Mesodermal cell (in vitro differentiated cells): ENCODE measurements at regions not wholly inside any gene's neighbourhood (a gene's known extent, or its start where the extent isn't known, plus 50 kb on each side); places are given as distances from the start of the nearest gene placed in this dataset.

Experiments used
- H3K27ac ChIP-seq: 2 replicates; pipeline ENCODE4 v1.7.0; 2013; ENCODE audit warnings: mild to moderate bottlenecking, low read depth, low read length, moderate library complexity; ENCODE audit not compliant: severe bottlenecking
- H3K36me3 ChIP-seq: 2 replicates; pipeline ENCODE4 v1.7.1; 2013; ENCODE audit warnings: mild to moderate bottlenecking, low read length, moderate library complexity; ENCODE audit not compliant: control insufficient read depth, insufficient read depth
- H3K4me1 ChIP-seq: one replicate; pipeline ENCODE4 v1.7.1; 2013; ENCODE audit warnings: mild to moderate bottlenecking, low read length; ENCODE audit not compliant: insufficient read depth, control insufficient read depth, poor library complexity, severe bottlenecking
- H3K4me3 ChIP-seq: 2 replicates; pipeline ENCODE4 v1.7.0; 2013; ENCODE audit warnings: low read length, control low read depth, mild to moderate bottlenecking; ENCODE audit not compliant: insufficient read depth, poor library complexity, severe bottlenecking; ENCODE audit errors: extremely low read depth
- H3K9me3 ChIP-seq: 2 replicates; pipeline ENCODE4 v1.7.1; 2013; ENCODE audit warnings: mild to moderate bottlenecking, low read length, moderate library complexity; ENCODE audit not compliant: control insufficient read depth
- WGBS, 2 experiments: methylation state at CpG; one replicate each; pipeline ENCODE4 v1.1.5; 2013; ENCODE audit warnings: missing lambda C conversion rate in 2 of 2; ENCODE audit not compliant: insufficient coverage in 2 of 2; 5-methylcytosine and 5-hydroxymethylcytosine counted together

DNA sequence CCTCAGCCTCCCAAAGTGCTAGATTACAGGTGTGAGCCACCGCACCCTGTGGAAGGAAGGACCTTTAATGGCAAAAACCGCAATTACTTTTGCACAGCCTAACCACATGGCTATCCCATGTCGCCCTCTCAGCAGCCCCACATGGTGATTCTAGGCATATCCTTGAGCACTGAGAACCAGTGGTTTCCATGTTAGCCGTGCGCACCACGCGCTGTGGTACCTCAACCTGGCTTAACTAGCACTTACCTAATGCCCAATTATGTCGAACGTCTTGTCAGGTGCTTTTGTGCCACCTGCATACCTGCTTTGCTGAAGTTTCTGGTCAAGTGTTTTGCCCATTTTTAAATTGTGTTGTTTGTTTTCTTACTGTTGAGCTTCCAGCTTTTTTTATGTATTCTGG, 697.9 kb downstream of the BRD1 start:
- H3K36me3 ChIP-seq, result no peaks in the 10 kb centered on the region
- H3K4me1 ChIP-seq, result no peaks in the 10 kb centered on the region
- H3K9me3 ChIP-seq, result no peaks in the 10 kb centered on the region
- H3K27ac ChIP-seq, result no peak overlapping the region
- 91 to 99% methylated on average over 7 of the region's 9 CpGs for WGBS, 2 experiments
- no peak overlapping the region for H3K4me3 ChIP-seq

DNA sequence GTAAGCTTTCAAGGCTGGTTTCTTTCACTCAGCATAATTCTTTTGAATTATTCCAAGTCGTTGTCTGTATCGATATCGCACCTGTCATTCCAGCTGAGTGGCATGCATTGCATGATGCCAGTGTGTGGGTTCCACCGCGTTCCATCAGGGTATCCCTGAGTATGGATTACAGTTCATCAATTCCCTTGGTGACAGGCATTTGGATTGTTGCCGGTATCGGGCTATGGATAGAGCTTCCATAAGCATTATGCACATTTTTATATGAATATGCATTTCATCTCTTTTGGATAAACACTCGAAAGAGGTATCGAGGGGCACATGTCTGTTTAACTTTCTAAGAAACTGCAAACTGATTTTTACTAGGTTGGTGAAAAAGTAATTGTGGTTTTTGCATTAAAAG, 698.8 kb downstream of the BRD1 start:
- H3K36me3 ChIP-seq, result no peaks in the 10 kb centered on the region
- 92 to 100% methylated on average over 5 of the region's 9 CpGs for WGBS, 2 experiments
- no peak overlapping the region for H3K27ac ChIP-seq
- no peaks in the 10 kb centered on the region for H3K9me3 ChIP-seq
- H3K4me3 ChIP-seq, result no peak overlapping the region
- no peaks in the 10 kb centered on the region for H3K4me1 ChIP-seq

DNA sequence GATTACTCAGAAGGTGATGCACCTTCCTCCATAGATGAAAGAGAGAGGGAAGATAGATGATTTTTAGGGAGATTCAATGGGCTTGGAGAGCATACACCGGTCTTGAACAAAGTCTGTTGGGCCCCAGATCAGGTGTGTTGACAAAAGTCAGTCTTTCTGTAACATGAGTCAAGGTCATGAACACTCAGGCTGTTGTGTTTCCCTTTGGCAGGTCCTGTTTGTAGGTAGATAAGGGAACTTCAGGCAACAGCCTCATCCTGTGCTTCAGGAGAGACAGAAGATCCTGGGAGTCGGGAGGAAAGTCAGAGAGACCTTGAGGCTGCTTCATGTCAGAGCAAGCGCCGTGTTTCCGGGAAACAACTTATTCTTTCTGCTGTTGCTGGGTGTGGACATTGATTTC, 703.1 kb downstream of the BRD1 start:
- 83 to 84% methylated on average over 3 to 4 of the region's 5 CpGs for WGBS, 2 experiments

DNA sequence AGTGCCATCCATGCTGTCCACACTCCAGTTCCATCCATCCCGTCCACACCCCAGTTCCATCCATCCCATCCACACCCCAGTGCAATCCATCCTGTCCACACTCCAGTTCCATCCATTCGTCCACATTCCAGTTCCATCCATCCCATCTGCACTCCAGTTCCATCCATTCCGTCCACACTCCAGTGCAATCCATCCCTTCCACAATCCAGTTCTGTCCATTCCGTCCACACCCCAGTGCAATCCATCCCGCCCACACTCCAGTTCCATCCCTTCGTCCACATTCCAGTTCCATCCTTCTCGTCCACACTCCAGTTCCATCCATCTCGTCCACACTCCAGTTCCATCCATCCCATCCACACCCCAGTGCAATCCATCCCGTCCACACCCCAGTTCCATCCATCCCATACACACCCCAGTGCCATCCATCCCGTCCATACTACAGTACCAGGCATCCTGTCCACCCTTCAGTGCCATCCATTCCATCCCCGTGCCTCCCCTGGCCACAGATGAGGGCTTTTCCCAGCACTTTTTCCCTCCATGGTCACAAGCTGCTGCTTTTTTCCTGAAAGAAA, 704.0 kb downstream of the BRD1 start:
- Histone ChIP-seq H3K36me3 (no peaks in the 10 kb centered on the region), H3K27ac (no peak overlapping the region), H3K9me3 (no peaks in the 10 kb centered on the region), H3K4me3 (no peak overlapping the region), H3K4me1 (peaks cover 5% of the 10 kb centered on the region)
- WGBS, 2 experiments, result 73 to 81% methylated on average over 10 to 11 of the region's 11 CpGs

More for the DNA sequence above, 703.1 kb downstream of the BRD1 start:
- Histone ChIP-seq H3K4me3 (no peak overlapping the region), H3K27ac (no peak overlapping the region), H3K4me1 (peaks cover 5% of the 10 kb centered on the region), H3K9me3 (no peaks in the 10 kb centered on the region), H3K36me3 (no peaks in the 10 kb centered on the region)

DNA sequence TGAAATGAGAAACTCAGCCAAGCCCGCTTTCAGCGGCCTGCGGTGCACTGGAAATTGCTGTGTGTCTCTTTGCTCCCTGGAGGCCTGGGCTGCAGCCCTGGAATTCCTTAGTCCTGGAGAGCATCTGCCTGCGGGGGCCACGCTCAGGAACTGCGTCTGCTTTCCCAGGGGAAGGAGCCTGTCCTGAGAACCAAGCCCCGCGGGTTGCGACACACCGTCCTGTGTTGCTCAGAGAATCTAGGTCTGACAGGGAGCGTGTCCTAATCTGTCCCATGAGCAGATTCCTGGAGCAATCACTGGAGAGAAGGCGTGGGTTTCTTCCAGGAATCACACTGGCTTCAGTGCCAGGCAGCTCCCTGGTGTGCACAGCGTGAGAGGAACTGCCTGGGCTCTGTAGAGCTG, 708.1 kb downstream of the BRD1 start:
- no peaks in the 10 kb centered on the region for H3K9me3 ChIP-seq
- WGBS, 2 experiments, result 36% methylated on average over 13 of the region's 13 CpGs
- H3K4me3 ChIP-seq, result no peak overlapping the region
- H3K4me1 ChIP-seq, result peaks cover 5% of the 10 kb centered on the region
- H3K27ac ChIP-seq, result peak overlapping the region; percentile 24
- H3K36me3 ChIP-seq, result no peaks in the 10 kb centered on the region

DNA sequence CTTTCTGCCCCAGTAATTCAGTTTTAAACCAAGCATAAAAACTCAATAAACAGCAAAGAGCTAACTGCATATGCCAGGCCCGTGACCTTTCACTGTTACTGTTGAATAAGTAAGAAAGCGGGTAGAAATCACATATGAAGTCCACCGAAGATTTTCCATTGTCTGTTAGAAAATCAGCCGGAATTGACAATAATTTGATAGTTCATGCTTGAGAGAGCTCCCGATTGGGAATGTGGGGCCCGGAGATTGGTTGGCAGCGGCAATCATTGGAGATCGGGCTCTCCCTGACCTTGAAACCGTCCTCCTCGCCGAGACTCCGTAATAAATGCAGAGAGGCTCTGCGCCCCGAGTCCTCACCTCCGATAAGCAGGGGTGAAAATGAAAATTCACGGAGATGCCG, 709.6 kb downstream of the BRD1 start:
- Histone ChIP-seq H3K9me3 (no peaks in the 10 kb centered on the region), H3K4me3 (no peak overlapping the region), H3K27ac (no peak overlapping the region), H3K36me3 (no peaks in the 10 kb centered on the region), H3K4me1 (peaks cover 5% of the 10 kb centered on the region)
- WGBS, 2 experiments, result 92 to 98% methylated on average over 17 of the region's 17 CpGs

DNA sequence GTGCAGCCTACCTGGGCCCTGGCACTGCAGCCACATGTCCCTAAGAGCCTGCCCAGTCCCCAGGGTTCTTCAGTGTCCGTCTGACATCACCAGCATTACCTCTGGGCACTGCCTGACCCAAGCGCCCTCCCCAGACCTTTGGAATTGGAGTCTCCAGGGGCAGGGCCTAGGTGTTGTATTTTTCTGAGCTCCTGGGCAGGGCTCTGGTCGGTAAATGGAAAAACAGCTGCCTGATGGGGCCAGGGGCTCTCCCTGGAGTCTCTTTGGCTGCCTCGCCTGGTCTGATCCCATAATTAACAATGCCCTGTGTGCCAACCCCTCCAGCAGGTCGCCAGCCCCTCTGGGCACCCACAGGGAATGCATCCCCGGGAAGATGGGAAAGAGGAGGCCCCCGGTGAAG, 710.2 kb downstream of the BRD1 start:
- Histone ChIP-seq H3K4me1 (peaks cover 5% of the 10 kb centered on the region), H3K9me3 (no peaks in the 10 kb centered on the region), H3K27ac (no peak overlapping the region), H3K4me3 (no peak overlapping the region), H3K36me3 (no peaks in the 10 kb centered on the region)
- WGBS, 2 experiments, result 95 to 97% methylated on average over 3 to 4 of the region's 7 CpGs

DNA sequence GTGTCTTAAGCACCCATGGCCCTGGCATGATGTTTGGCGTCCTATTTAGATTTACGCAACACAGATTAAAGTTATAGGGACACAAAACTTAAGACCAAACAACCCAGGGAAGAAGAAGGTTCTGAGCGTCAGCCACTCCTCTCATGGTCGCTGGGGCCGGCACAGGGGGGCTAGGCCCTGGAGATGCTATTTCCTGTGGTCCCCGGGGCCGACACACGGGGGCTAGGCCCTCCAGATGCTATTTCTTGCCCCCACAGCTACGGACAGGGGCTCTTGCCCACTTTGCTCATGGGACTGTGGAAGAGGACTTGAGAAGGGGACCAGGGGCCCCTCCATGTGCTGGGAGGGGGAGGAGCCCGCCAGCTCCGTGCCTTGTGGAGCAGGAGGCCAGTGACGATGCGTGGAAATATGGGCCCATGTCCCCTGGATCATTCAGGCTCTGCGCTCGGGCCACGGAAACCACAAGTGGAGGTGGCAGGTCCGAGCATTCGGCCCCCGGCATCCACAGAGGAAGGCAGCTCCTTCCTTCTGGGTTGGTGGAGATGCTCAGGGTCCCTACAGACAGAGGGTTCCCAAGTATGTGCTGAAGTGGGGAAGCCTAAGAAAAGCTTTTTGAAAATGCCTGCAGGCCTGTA, 711.1 kb downstream of the BRD1 start:
- Histone ChIP-seq H3K9me3 (no peaks in the 10 kb centered on the region), H3K4me3 (no peak overlapping the region), H3K4me1 (peaks cover 5% of the 10 kb centered on the region), H3K27ac (no peak overlapping the region), H3K36me3 (no peaks in the 10 kb centered on the region)
- 87 to 88% methylated on average over 16 to 18 of the region's 19 CpGs for WGBS, 2 experiments

DNA sequence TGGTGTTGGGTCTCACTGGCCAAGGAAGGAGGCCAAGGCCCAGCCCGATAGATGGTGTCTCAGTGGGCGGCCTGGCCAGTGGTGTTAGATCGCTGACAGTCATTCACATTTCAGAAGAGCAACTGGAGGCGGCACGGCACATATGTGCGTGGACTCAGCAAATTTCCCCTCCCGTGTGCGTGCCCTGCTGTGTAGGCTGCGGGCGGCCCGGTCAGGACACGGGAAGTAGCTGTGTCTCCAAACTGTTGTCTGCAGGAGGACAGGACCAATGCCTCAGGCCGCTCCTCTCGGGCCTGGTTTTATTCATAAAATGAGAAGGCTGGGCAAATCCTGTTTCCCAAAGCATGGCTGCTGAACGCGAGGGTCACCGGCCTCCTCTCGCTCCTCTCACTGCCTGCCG, 711.7 kb downstream of the BRD1 start:
- H3K36me3 ChIP-seq, result no peaks in the 10 kb centered on the region
- 94 to 97% methylated on average over 19 of the region's 19 CpGs for WGBS, 2 experiments
- H3K4me1 ChIP-seq, result peaks cover 5% of the 10 kb centered on the region
- no peak overlapping the region for H3K27ac ChIP-seq
- no peak overlapping the region for H3K4me3 ChIP-seq
- no peaks in the 10 kb centered on the region for H3K9me3 ChIP-seq

DNA sequence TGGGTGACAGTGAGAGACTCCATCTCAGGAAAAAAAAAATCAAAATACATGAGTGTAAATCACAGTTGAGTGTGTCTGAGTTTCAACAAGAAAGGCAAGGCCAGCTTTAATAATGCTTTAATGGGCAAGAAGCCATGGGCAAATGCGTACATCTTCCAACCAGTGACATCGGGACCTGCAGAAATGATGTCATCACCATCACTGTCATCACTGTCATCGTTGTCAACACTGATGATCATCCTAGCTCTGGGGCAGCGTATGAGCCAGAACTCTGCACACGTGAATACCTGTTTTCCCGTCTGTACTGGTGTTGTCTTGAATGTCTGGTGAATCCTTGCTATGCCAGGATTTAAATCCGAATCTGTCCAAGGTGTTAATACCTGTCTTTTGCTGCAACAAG, 712.5 kb downstream of the BRD1 start:
- WGBS, 2 experiments, result 95 to 100% methylated on average over 5 to 7 of the region's 7 CpGs
- H3K4me1 ChIP-seq, result peaks cover 5% of the 10 kb centered on the region
- no peak overlapping the region for H3K4me3 ChIP-seq
- H3K9me3 ChIP-seq, result no peaks in the 10 kb centered on the region
- no peaks in the 10 kb centered on the region for H3K36me3 ChIP-seq
- H3K27ac ChIP-seq, result no peak overlapping the region

DNA sequence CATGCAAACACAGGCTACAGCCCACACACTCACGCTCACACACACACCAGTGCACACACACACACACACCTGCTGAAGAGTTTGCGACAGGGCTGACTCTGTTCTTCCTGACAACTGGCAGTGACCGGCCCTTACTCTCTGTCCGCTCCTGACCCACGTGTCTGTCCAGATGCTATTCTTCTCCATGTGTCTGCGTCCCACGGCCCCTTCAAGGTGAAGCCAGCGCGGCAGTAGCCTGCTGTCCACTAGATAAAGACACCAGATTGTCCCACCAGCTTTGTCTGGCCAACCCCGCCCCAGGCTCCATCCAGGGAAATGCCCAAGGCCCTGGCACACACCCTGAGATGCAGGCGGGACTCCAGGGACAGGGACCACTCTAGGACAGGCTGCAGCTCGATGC, 713.9 kb downstream of the BRD1 start:
- WGBS, 2 experiments, result 86 to 91% methylated on average over 10 to 12 of the region's 12 CpGs
- Histone ChIP-seq H3K27ac (no peak overlapping the region), H3K4me3 (no peak overlapping the region), H3K9me3 (no peaks in the 10 kb centered on the region), H3K36me3 (no peaks in the 10 kb centered on the region), H3K4me1 (no peaks in the 10 kb centered on the region)
